CD4-positive, alpha-beta T cell (primary cell): ENCODE measurements at regions not wholly inside any gene's neighbourhood (a gene's known extent, or its start where the extent isn't known, plus 50 kb on each side); places are given as distances from the start of the nearest gene placed in this dataset.

ENCODE experiments used
- ATAC-seq: fragments of 200-7000 bp; cut with Tn5 transposase; one replicate; pipeline ENCODE4 v1.10.0; 2022; ENCODE audit warnings: mild to moderate bottlenecking; ENCODE audit not compliant: poor library complexity
- CTCF ChIA-PET: fragments of 350-600 bp; sonication (Branson Sonifier 250); formaldehyde crosslinking; loops from one replicate; lab custom pipeline; 2021; ENCODE audit warnings: antibody characterized with exemption, inconsistent platforms; lab: Charles Lee
- POLR2A ChIA-PET: fragments of 350-600 bp; sonication (Branson Sonifier 250); formaldehyde crosslinking; loops from one replicate; lab custom pipeline; 2021; ENCODE audit warnings: antibody characterized with exemption, inconsistent platforms; lab: Charles Lee
- DNase-seq, 14 experiments: peaks; one replicate each; pipeline ENCODE4 v3.0.0-alpha.2; 2013 to 2020; ENCODE audit warnings: mixed read lengths in 2 of 14
- H3K27ac ChIP-seq, 2 donors: one replicate each; pipeline versions ENCODE4 v1.5.1 to v1.7.0; 2013; ENCODE audit warnings: low read length in 2 of 2, low read depth in 1 of 2, mild to moderate bottlenecking in 1 of 2
- H3K27me3 ChIP-seq, 2 experiments: 1 replicate in 1 of 2; 2 replicates in 1 of 2; pipeline versions ENCODE4 v1.6.1 to v1.7.0; 2013; ENCODE audit warnings: low read length in 2 of 2, control low read depth in 1 of 2, mild to moderate bottlenecking in 1 of 2, moderate library complexity in 1 of 2; ENCODE audit not compliant: insufficient read depth in 2 of 2, control insufficient read depth in 1 of 2
- H3K36me3 ChIP-seq: one replicate; pipeline ENCODE4 v1.6.1; 2013; ENCODE audit warnings: low read length, control low read depth; ENCODE audit not compliant: insufficient read depth
- H3K4me1 ChIP-seq: one replicate; pipeline ENCODE4 v1.6.1; 2013; ENCODE audit warnings: low read length, control low read depth; ENCODE audit not compliant: insufficient read depth
- H3K4me3 ChIP-seq: one replicate; pipeline ENCODE4 v1.5.1; 2013; ENCODE audit warnings: mild to moderate bottlenecking, low read length, moderate library complexity
- H3K9me3 ChIP-seq, 2 experiments: 1 replicate in 1 of 2; 2 replicates in 1 of 2; pipeline versions ENCODE4 v1.6.1 to v1.7.0; 2013; ENCODE audit warnings: low read length in 2 of 2, mild to moderate bottlenecking in 2 of 2, control low read depth in 1 of 2, moderate library complexity in 1 of 2; ENCODE audit not compliant: control insufficient read depth in 1 of 2, insufficient read depth in 1 of 2
- H3K27ac Mint-ChIP-seq: one replicate; pipeline ENCODE4 v1.8.0; 2020; ENCODE audit warnings: mixed read lengths
- H3K27me3 Mint-ChIP-seq: one replicate; pipeline ENCODE4 v1.8.0; 2021; ENCODE audit warnings: mixed read lengths
- H3K36me3 Mint-ChIP-seq: one replicate; pipeline ENCODE4 v1.8.0; 2021; ENCODE audit warnings: low read depth, mixed read lengths
- H3K4me1 Mint-ChIP-seq: one replicate; pipeline ENCODE4 v1.8.0; 2021; ENCODE audit warnings: low read depth, mixed read lengths
- H3K4me3 Mint-ChIP-seq: one replicate; pipeline ENCODE4 v1.8.0; 2020; ENCODE audit warnings: mild to moderate bottlenecking, mixed read lengths
- H3K9me3 Mint-ChIP-seq: one replicate; pipeline ENCODE4 v1.8.0; 2020; ENCODE audit warnings: mixed read lengths
- intact Hi-C, 2 experiments: fragments of 100-400 bp; cut with DNase I in 1 of 2; cut with micrococcal nuclease in 1 of 2; formaldehyde crosslinking; loops; one replicate each; pipeline versions ENCODE4 v1.15.1 to v1.9.0; 2023 to 2025; cut with DNase I, micrococcal nuclease
- TF ChIP-seq, protein P1 (sequence below): fragments of 200-600 bp; IDR thresholded peaks from one replicate; pipeline ENCODE4 v1.8.0; 2022; ENCODE audit warnings: antibody characterized with exemption, mild to moderate bottlenecking

DNA sequence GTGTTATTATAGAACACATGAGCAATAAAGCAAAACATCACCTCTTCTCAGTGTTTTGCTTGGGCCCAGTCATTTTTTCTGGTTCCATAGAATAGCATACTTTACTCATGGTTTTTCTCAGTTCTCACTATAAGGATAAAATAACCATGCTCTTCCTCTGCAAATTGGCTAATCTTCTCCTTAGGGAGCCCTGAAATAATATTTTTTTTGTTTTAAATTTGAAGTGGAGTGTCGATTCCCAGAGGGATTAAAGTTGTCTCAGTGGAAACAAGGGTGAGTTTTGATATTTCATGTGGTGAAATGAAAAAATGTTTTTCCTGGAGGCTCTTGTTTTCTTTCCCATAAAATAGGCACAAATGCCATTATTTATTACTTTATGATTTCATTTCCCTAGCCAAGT lies 127.3 kb downstream of the NOC3L start:
- H3K4me3 Mint-ChIP-seq, result no peak overlapping the region
- Histone ChIP-seq H3K36me3 (no peaks in the 10 kb centered on the region), H3K9me3 (no peaks in the 10 kb centered on the region), H3K27ac (no peak overlapping the region), H3K4me3 (no peak overlapping the region), H3K27me3 (no peaks in the 10 kb centered on the region), H3K4me1 (no peaks in the 10 kb centered on the region)
- intact Hi-C loops, result no loop called here
- TF ChIP-seq, protein P1, sequence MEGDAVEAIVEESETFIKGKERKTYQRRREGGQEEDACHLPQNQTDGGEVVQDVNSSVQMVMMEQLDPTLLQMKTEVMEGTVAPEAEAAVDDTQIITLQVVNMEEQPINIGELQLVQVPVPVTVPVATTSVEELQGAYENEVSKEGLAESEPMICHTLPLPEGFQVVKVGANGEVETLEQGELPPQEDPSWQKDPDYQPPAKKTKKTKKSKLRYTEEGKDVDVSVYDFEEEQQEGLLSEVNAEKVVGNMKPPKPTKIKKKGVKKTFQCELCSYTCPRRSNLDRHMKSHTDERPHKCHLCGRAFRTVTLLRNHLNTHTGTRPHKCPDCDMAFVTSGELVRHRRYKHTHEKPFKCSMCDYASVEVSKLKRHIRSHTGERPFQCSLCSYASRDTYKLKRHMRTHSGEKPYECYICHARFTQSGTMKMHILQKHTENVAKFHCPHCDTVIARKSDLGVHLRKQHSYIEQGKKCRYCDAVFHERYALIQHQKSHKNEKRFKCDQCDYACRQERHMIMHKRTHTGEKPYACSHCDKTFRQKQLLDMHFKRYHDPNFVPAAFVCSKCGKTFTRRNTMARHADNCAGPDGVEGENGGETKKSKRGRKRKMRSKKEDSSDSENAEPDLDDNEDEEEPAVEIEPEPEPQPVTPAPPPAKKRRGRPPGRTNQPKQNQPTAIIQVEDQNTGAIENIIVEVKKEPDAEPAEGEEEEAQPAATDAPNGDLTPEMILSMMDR, result no peak
- no peak for DNase-seq
- no peak for ATAC-seq
- POLR2A ChIA-PET, result no interaction called here
- H3K27me3 Mint-ChIP-seq, result peaks cover 21% of the 10 kb centered on the region
- H3K4me1 Mint-ChIP-seq, result no peaks in the 10 kb centered on the region
- CTCF ChIA-PET, result no interaction called here
- no peak overlapping the region for H3K27ac Mint-ChIP-seq
- no peaks in the 10 kb centered on the region for H3K36me3 Mint-ChIP-seq
- H3K9me3 Mint-ChIP-seq, result no peaks in the 10 kb centered on the region

DNA sequence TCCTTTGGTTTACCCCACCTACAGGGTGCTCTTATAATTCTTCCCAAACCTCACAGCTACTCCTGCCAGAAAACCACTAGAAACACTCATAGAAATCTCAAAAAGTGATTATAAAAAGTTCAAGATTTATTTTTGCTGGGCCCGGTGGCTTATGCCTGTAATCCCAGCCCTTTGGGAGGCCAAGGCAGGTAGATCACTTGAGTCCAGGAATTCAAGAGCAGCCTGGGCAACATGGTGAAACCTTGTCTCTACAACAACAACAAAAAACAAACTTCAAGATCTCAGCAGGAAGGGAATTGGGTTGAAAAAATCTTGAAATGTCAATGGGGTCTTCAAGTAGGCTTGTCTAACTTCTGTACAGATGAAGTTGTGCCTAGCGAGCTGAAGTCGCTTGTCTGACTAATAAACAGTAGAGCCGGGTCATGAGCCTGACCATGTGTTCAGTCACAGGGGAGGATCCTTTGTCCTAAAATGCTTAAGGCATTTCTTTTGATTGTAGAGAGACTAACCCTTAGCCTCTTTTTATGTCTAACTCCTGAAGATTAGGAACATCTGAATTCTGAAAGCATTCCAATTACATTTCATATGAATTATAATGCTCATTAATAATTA lies 124.6 kb downstream of the NOC3L start:
- Histone ChIP-seq H3K4me3 (no peak overlapping the region), H3K36me3 (no peaks in the 10 kb centered on the region), H3K27me3 (no peaks in the 10 kb centered on the region), H3K27ac (no peak overlapping the region), H3K4me1 (no peaks in the 10 kb centered on the region), H3K9me3 (no peaks in the 10 kb centered on the region)
- intact Hi-C loops, result no loop called here
- Mint-ChIP-seq H3K27me3 (peaks cover 27% of the 10 kb centered on the region), H3K4me1 (no peaks in the 10 kb centered on the region), H3K27ac (no peak overlapping the region), H3K9me3 (no peaks in the 10 kb centered on the region), H3K4me3 (no peak overlapping the region), H3K36me3 (no peaks in the 10 kb centered on the region)
- ATAC-seq (no peak), DNase-seq (no peak)
- CTCF ChIA-PET, result no interaction called here
- TF ChIP-seq, protein P1, result no peak
- POLR2A ChIA-PET, result no interaction called here

DNA sequence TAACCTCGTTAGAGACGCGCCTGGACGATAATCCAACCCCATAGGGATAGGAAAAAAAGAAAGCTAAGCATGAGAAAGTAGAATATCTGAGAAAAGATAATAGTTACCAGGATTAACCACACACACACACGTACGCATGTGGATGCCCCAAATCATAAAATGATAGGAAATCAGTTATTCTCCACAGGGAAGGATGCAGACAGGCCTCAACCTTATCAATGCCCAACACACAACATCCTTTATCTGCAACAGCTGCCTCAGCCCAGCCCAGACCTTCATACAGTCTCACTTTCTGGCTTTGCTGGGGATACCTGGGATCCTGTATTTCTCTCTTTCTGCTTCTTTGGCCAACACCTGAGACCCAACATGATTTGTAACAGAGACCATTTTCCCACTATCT lies 123.0 kb downstream of the NOC3L start:
- Mint-ChIP-seq H3K27me3 (peaks cover 24% of the 10 kb centered on the region), H3K27ac (no peak overlapping the region), H3K4me3 (no peak overlapping the region), H3K4me1 (no peaks in the 10 kb centered on the region), H3K9me3 (no peaks in the 10 kb centered on the region), H3K36me3 (no peaks in the 10 kb centered on the region)
- no peaks in the 10 kb centered on the region for H3K27me3 ChIP-seq
- DNase-seq (no peak), ATAC-seq (no peak)
- H3K4me1 ChIP-seq, result no peaks in the 10 kb centered on the region
- POLR2A ChIA-PET, result no interaction called here
- no peaks in the 10 kb centered on the region for H3K9me3 ChIP-seq
- no peak overlapping the region for H3K27ac ChIP-seq
- CTCF ChIA-PET, result no interaction called here
- TF ChIP-seq, protein P1, result no peak
- no peaks in the 10 kb centered on the region for H3K36me3 ChIP-seq
- intact Hi-C loops, result no loop called here
- no peak overlapping the region for H3K4me3 ChIP-seq
